ENCODE measurements at regions not wholly inside any gene's neighbourhood (a gene's known extent, or its start where the extent isn't known, plus 50 kb on each side); places are given as distances from the start of the nearest gene placed in this dataset.
A peak's percentile ranks its signal among the peaks of the same experiment; 100 is the strongest.

- H3K9me2 ChIP-seq (ENCODE audit: insufficient read depth, low read length), result no peaks in the 10 kb centered on the region
- H3K36me3 ChIP-seq (ENCODE audit: insufficient read depth, low read length), result no peaks in the 10 kb centered on the region
- H3K27ac ChIP-seq (ENCODE audit: low read length), result no peak overlapping the region
- H3K27me3 ChIP-seq (ENCODE audit: insufficient read depth, low read depth, low read length), result no peaks in the 10 kb centered on the region
- no peak overlapping the region for H3K9ac ChIP-seq (ENCODE audit: low read length)
- TF ChIP-seq TAF1 (IDR thresholded peaks at IDR 0.05; ENCODE audit: low read depth) (no peak), REST (IDR thresholded peaks at IDR 0.05; ENCODE audit: borderline replicate concordance) (no peak), RAD21 (conservative IDR thresholded peaks at IDR 0.05) (no peak), POLR2AphosphoS5 (IDR thresholded peaks at IDR 0.05) (no peak), EP300 (conservative IDR thresholded peaks at IDR 0.05; ENCODE audit: poor library complexity, severe bottlenecking) (no peak), CTCF (IDR thresholded peaks at IDR 0.05; ENCODE audit: poor library complexity, severe bottlenecking) (no peak), MXI1 (conservative IDR thresholded peaks at IDR 0.05; ENCODE audit: poor library complexity, severe bottlenecking) (no peak), EZH2 (IDR thresholded peaks at IDR 0.05; ENCODE audit: borderline replicate concordance, insufficient read depth, low read length, poor library complexity, severe bottlenecking) (no peak), SMC3 (conservative IDR thresholded peaks at IDR 0.05; ENCODE audit: poor library complexity) (no peak)
- no peak overlapping the region for H2AFZ ChIP-seq (ENCODE audit: low read depth, low read length)
- no peaks in the 10 kb centered on the region for H3K79me2 ChIP-seq (replicated peaks; ENCODE audit: insufficient read depth, low read length)
- no peaks in the 10 kb centered on the region for H4K20me1 ChIP-seq (ENCODE audit: insufficient read depth)
- H3K4me2 ChIP-seq (ENCODE audit: low read length), result no peak overlapping the region
- H3K4me3 ChIP-seq (ENCODE audit: low read length), result no peak overlapping the region
- no peaks in the 10 kb centered on the region for H3K9me3 ChIP-seq (ENCODE audit: low read length)
- H3F3A ChIP-seq (ENCODE audit: insufficient read depth, low read length, poor library complexity, severe bottlenecking), result no peaks in the 10 kb centered on the region
Measured at GRCh38 chr13:56352361-56352760, 788.4 kb upstream of the PRR20A start.

- Histone ChIP-seq H3K79me2 (replicated peaks; ENCODE audit: insufficient read depth, low read length) (no peaks in the 10 kb centered on the region), H3K4me2 (ENCODE audit: low read length) (no peak overlapping the region), H3K27ac (ENCODE audit: low read length) (no peak overlapping the region), H3F3A (ENCODE audit: insufficient read depth, low read length, poor library complexity, severe bottlenecking) (no peaks in the 10 kb centered on the region), H3K9me3 (ENCODE audit: low read length) (no peaks in the 10 kb centered on the region), H3K9ac (ENCODE audit: low read length) (no peak overlapping the region), H3K9me2 (ENCODE audit: insufficient read depth, low read length) (no peaks in the 10 kb centered on the region), H4K20me1 (ENCODE audit: insufficient read depth) (no peaks in the 10 kb centered on the region), H2AFZ (ENCODE audit: low read depth, low read length) (no peak overlapping the region), H3K4me3 (ENCODE audit: low read length) (no peak overlapping the region), H3K27me3 (ENCODE audit: insufficient read depth, low read depth, low read length) (no peaks in the 10 kb centered on the region), H3K36me3 (ENCODE audit: insufficient read depth, low read length) (no peaks in the 10 kb centered on the region)
- TF ChIP-seq SMC3 (conservative IDR thresholded peaks at IDR 0.05; ENCODE audit: poor library complexity) (no peak), POLR2AphosphoS5 (IDR thresholded peaks at IDR 0.05) (peak; percentile 60), CTCF (IDR thresholded peaks at IDR 0.05; ENCODE audit: poor library complexity, severe bottlenecking) (no peak), EP300 (conservative IDR thresholded peaks at IDR 0.05; ENCODE audit: poor library complexity, severe bottlenecking) (peak; percentile 89), REST (IDR thresholded peaks at IDR 0.05; ENCODE audit: borderline replicate concordance) (peak; percentile 19), EZH2 (IDR thresholded peaks at IDR 0.05; ENCODE audit: borderline replicate concordance, insufficient read depth, low read length, poor library complexity, severe bottlenecking) (no peak), MXI1 (conservative IDR thresholded peaks at IDR 0.05; ENCODE audit: poor library complexity, severe bottlenecking) (peak; percentile 9), TAF1 (IDR thresholded peaks at IDR 0.05; ENCODE audit: low read depth) (no peak)
Measured at GRCh38 chr13:56352901-56353300, 787.8 kb upstream of the PRR20A start.
